ENCODE measurements at regions not wholly inside any gene's neighbourhood (a gene's known extent, or its start where the extent isn't known, plus 50 kb on each side); places are given as distances from the start of the nearest gene placed in this dataset.

- intact Hi-C loops (cut with micrococcal nuclease; ENCODE audit: unreplicated experiment) = no loop called here
- H3K27me3 Mint-ChIP-seq (ENCODE audit: insufficient read depth, unreplicated experiment) = no peaks in the 10 kb centered on the region
- Histone ChIP-seq H3K4me1 (no peaks in the 10 kb centered on the region), H3K4me3 (ENCODE audit: low read depth, low read length) (no peak overlapping the region), H3K9me3 (no peaks in the 10 kb centered on the region), H3K27me3 (replicated peaks; ENCODE audit: control insufficient read depth, insufficient read depth, low read length) (no peaks in the 10 kb centered on the region), H3K36me3 (ENCODE audit: control insufficient read depth, insufficient read depth, low read length) (no peaks in the 10 kb centered on the region)
- POLR2A ChIA-PET = interaction anchor here (0.6 kb wide), 1 partner anchor 436 kb away, joined by 5 read pairs; no protein-coding TSS in a partner anchor
- H3K27ac Mint-ChIP-seq (ENCODE audit: unreplicated experiment) = no peak overlapping the region
- no peaks in the 10 kb centered on the region for H3K4me1 Mint-ChIP-seq (ENCODE audit: low read depth, unreplicated experiment)
- TF ChIP-seq CTCF (IDR thresholded peaks at IDR 0.05; ENCODE audit: insufficient read depth in 1 of 2, low read depth in 1 of 2, low read length in 1 of 2, severe bottlenecking in 1 of 2, unreplicated experiment in 1 of 2) = no peak
- BruUV-seq (replicated peaks) = no TSS peak
- DNase-seq = no peak
- H3K9me3 Mint-ChIP-seq (ENCODE audit: unreplicated experiment) = no peaks in the 10 kb centered on the region
- CTCF ChIA-PET = no interaction called here
- H3K36me3 Mint-ChIP-seq (ENCODE audit: insufficient read depth, unreplicated experiment) = no peaks in the 10 kb centered on the region
- H3K4me3 Mint-ChIP-seq (ENCODE audit: unreplicated experiment) = no peak overlapping the region
These were observed 162.5 kb downstream of the REEP3 start for GRCh38 chr10:63683686-63684085.

GRCh38 chr10:63684257-63684936, 163.2 kb downstream of the REEP3 start:
- peaks cover 2% of the 10 kb centered on the region for H3K27me3 Mint-ChIP-seq (ENCODE audit: insufficient read depth, unreplicated experiment)
- Histone ChIP-seq H3K4me1 (no peaks in the 10 kb centered on the region), H3K27me3 (replicated peaks; ENCODE audit: control insufficient read depth, insufficient read depth, low read length) (no peaks in the 10 kb centered on the region), H3K36me3 (ENCODE audit: control insufficient read depth, insufficient read depth, low read length) (no peaks in the 10 kb centered on the region), H3K4me3 (ENCODE audit: low read depth, low read length) (no peak overlapping the region), H3K9me3 (no peaks in the 10 kb centered on the region)
- CTCF ChIA-PET = no interaction called here
- POLR2A ChIA-PET = no interaction called here
- no peak overlapping the region for H3K27ac Mint-ChIP-seq (ENCODE audit: unreplicated experiment)
- no TSS peak for BruUV-seq (replicated peaks)
- intact Hi-C loops (cut with micrococcal nuclease; ENCODE audit: unreplicated experiment) = no loop called here
- H3K9me3 Mint-ChIP-seq (ENCODE audit: unreplicated experiment) = no peaks in the 10 kb centered on the region
- H3K4me3 Mint-ChIP-seq (ENCODE audit: unreplicated experiment) = no peak overlapping the region
- no peak for DNase-seq
- no peaks in the 10 kb centered on the region for H3K36me3 Mint-ChIP-seq (ENCODE audit: insufficient read depth, unreplicated experiment)
- TF ChIP-seq CTCF (IDR thresholded peaks at IDR 0.05; ENCODE audit: insufficient read depth in 1 of 2, low read depth in 1 of 2, low read length in 1 of 2, severe bottlenecking in 1 of 2, unreplicated experiment in 1 of 2) = no peak
- H3K4me1 Mint-ChIP-seq (ENCODE audit: low read depth, unreplicated experiment) = no peaks in the 10 kb centered on the region

GRCh38 chr10:63689768-63690167, 168.6 kb downstream of the REEP3 start:
- Histone ChIP-seq H3K4me1 (no peaks in the 10 kb centered on the region), H3K4me3 (ENCODE audit: low read depth, low read length) (no peak overlapping the region), H3K36me3 (ENCODE audit: control insufficient read depth, insufficient read depth, low read length) (no peaks in the 10 kb centered on the region), H3K9me3 (no peaks in the 10 kb centered on the region), H3K27me3 (replicated peaks; ENCODE audit: control insufficient read depth, insufficient read depth, low read length) (no peaks in the 10 kb centered on the region)
- no peak for TF ChIP-seq CTCF (IDR thresholded peaks at IDR 0.05; ENCODE audit: insufficient read depth in 1 of 2, low read depth in 1 of 2, low read length in 1 of 2, severe bottlenecking in 1 of 2, unreplicated experiment in 1 of 2)
- CTCF ChIA-PET = no interaction called here
- Mint-ChIP-seq H3K4me1 (ENCODE audit: low read depth, unreplicated experiment) (no peaks in the 10 kb centered on the region), H3K27me3 (ENCODE audit: insufficient read depth, unreplicated experiment) (peaks cover 3% of the 10 kb centered on the region), H3K4me3 (ENCODE audit: unreplicated experiment) (no peak overlapping the region), H3K9me3 (ENCODE audit: unreplicated experiment) (no peaks in the 10 kb centered on the region), H3K27ac (ENCODE audit: unreplicated experiment) (no peak overlapping the region), H3K36me3 (ENCODE audit: insufficient read depth, unreplicated experiment) (no peaks in the 10 kb centered on the region)
- DNase-seq = no peak
- intact Hi-C loops (cut with micrococcal nuclease; ENCODE audit: unreplicated experiment) = no loop called here
- BruUV-seq (replicated peaks) = no TSS peak
- POLR2A ChIA-PET = no interaction called here

Measured in Caco-2 (cell line).